ENCODE measurements at regions not wholly inside any gene's neighbourhood (a gene's known extent, or its start where the extent isn't known, plus 50 kb on each side); places are given as distances from the start of the nearest gene placed in this dataset.
"Not testable (repeated sequence)": the region's sequence is repeated elsewhere in the genome, so short reads cannot be mapped to it uniquely, and the experiment has no call there.

DNA sequence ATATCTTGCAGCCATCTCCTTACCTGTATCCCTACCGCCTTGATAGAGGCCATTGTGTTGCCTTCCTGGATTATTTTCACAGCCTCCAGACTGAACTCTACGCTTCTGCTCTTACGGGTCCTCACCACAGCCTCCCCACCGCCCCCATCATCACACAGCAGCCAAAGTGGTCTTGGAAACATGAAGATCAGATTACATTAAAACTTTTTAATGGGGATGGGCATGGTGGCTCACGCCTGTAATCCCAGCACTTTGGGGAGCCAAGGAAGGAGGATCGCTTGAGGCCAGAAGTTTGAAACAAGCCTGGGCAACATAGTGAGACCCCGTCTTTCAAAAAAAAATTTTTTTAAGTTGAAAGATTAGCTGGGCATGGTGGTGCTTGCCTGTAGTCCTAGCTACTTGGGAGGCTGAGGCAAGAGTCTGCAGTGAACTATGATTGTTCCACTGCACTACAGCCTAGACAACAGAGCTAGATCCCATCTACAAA is 150.5 kb downstream of the NPIPB5 start:
- H3K79me2 ChIP-seq (ENCODE audit: insufficient read depth, low read depth): no peaks in the 10 kb centered on the region
- H3K27ac ChIP-seq: no peak overlapping the region
- no peak overlapping the region for H2AFZ ChIP-seq (ENCODE audit: low read depth)
- H3K4me1 ChIP-seq (ENCODE audit: low read depth, poor library complexity, severe bottlenecking): no peaks in the 10 kb centered on the region
- H3K4me2 ChIP-seq: no peak overlapping the region
- H3K4me3 ChIP-seq (IDR thresholded peaks at IDR 0.05; ENCODE audit: insufficient read depth, low read depth, low read length): no peak overlapping the region
- H3K36me3 ChIP-seq (ENCODE audit: insufficient read depth): no peaks in the 10 kb centered on the region
- no peaks in the 10 kb centered on the region for H3K27me3 ChIP-seq (ENCODE audit: insufficient read depth, low read depth)
- H4K20me1 ChIP-seq (ENCODE audit: insufficient read depth): no peaks in the 10 kb centered on the region
- TF ChIP-seq, protein P1, sequence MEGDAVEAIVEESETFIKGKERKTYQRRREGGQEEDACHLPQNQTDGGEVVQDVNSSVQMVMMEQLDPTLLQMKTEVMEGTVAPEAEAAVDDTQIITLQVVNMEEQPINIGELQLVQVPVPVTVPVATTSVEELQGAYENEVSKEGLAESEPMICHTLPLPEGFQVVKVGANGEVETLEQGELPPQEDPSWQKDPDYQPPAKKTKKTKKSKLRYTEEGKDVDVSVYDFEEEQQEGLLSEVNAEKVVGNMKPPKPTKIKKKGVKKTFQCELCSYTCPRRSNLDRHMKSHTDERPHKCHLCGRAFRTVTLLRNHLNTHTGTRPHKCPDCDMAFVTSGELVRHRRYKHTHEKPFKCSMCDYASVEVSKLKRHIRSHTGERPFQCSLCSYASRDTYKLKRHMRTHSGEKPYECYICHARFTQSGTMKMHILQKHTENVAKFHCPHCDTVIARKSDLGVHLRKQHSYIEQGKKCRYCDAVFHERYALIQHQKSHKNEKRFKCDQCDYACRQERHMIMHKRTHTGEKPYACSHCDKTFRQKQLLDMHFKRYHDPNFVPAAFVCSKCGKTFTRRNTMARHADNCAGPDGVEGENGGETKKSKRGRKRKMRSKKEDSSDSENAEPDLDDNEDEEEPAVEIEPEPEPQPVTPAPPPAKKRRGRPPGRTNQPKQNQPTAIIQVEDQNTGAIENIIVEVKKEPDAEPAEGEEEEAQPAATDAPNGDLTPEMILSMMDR (conservative IDR thresholded peaks at IDR 0.05; ENCODE audit: low read depth, low read length): no peak
- H3K9ac ChIP-seq: no peak overlapping the region

- not testable (repeated sequence) for H3K79me2 ChIP-seq (ENCODE audit: insufficient read depth, low read depth); H3K36me3 ChIP-seq (ENCODE audit: insufficient read depth); H3K27ac ChIP-seq; H3K9ac ChIP-seq; H3K27me3 ChIP-seq (ENCODE audit: insufficient read depth, low read depth); H3K4me3 ChIP-seq (IDR thresholded peaks at IDR 0.05; ENCODE audit: insufficient read depth, low read depth, low read length); H2AFZ ChIP-seq (ENCODE audit: low read depth); H4K20me1 ChIP-seq (ENCODE audit: insufficient read depth); H3K4me2 ChIP-seq; H3K4me1 ChIP-seq (ENCODE audit: low read depth, poor library complexity, severe bottlenecking)
Observed at GRCh38 chr16:22662958-22663357, 151.0 kb upstream of the HS3ST2 start.

- no peak overlapping the region for H3K9ac ChIP-seq
- H3K4me1 ChIP-seq (ENCODE audit: low read depth, poor library complexity, severe bottlenecking): no peaks in the 10 kb centered on the region
- TF ChIP-seq, protein P1 (conservative IDR thresholded peaks at IDR 0.05; ENCODE audit: low read depth, low read length): no peak
- no peak overlapping the region for H3K27ac ChIP-seq
- H4K20me1 ChIP-seq (ENCODE audit: insufficient read depth): no peaks in the 10 kb centered on the region
- H3K4me2 ChIP-seq: no peak overlapping the region
- no peaks in the 10 kb centered on the region for H3K27me3 ChIP-seq (ENCODE audit: insufficient read depth, low read depth)
- H3K79me2 ChIP-seq (ENCODE audit: insufficient read depth, low read depth): no peaks in the 10 kb centered on the region
- no peak overlapping the region for H3K4me3 ChIP-seq (IDR thresholded peaks at IDR 0.05; ENCODE audit: insufficient read depth, low read depth, low read length)
- H3K36me3 ChIP-seq (ENCODE audit: insufficient read depth): no peaks in the 10 kb centered on the region
- H2AFZ ChIP-seq (ENCODE audit: low read depth): no peak overlapping the region
Observed at GRCh38 chr16:22663389-22664064, 150.4 kb upstream of the HS3ST2 start.

DNA sequence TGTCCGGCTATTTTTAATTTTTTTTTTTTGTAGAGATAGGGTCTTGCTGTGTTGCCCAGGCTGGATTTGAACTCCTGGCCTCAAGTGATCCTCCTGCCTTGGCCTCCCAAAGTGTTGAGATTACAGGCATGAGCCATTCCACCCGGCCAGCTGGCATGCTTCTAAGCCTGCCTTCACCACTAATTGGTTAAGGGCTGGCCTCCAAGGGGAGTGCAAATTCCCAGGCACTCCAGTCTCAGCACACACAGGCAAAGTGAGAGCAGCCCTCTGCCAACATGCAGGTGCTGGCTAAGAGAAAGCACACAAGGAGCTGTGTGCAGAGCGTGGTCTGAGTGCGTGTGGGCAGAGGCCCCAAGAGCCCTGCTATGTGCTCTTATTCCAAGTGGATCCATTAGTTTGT is 149.8 kb upstream of the HS3ST2 start:
- TF ChIP-seq, protein P1 (conservative IDR thresholded peaks at IDR 0.05; ENCODE audit: low read depth, low read length): no peak
- H4K20me1 ChIP-seq (ENCODE audit: insufficient read depth): no peaks in the 10 kb centered on the region

DNA sequence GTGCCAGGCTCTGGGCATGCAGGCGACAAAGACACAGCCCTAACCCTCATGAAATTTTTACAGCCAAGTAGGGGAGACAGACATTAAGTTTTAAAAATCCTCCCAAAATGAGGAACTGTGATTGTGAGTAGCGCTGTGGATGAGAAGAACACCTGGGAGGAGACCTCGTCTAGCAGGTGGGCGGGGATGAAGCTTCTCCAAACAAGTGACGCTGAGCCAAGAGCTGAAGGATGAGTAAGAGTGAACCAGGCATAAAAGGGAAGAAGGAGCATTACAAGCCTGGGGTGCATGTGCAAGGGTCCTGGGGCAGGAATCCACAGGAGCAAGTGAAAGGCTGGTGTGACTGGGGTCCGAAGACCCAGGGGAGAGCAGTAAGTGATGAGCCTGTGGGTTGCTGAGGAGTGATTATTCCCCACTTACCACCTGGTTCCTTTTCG is 149.4 kb upstream of the HS3ST2 start:
- no peak overlapping the region for H3K9ac ChIP-seq
- no peak overlapping the region for H3K4me2 ChIP-seq
- H2AFZ ChIP-seq (ENCODE audit: low read depth): no peak overlapping the region
- H3K4me1 ChIP-seq (ENCODE audit: low read depth, poor library complexity, severe bottlenecking): no peaks in the 10 kb centered on the region
- TF ChIP-seq, protein P1 (conservative IDR thresholded peaks at IDR 0.05; ENCODE audit: low read depth, low read length): no peak
- no peaks in the 10 kb centered on the region for H4K20me1 ChIP-seq (ENCODE audit: insufficient read depth)
- no peaks in the 10 kb centered on the region for H3K36me3 ChIP-seq (ENCODE audit: insufficient read depth)
- no peaks in the 10 kb centered on the region for H3K79me2 ChIP-seq (ENCODE audit: insufficient read depth, low read depth)
- no peaks in the 10 kb centered on the region for H3K27me3 ChIP-seq (ENCODE audit: insufficient read depth, low read depth)
- H3K27ac ChIP-seq: no peak overlapping the region
- H3K4me3 ChIP-seq (IDR thresholded peaks at IDR 0.05; ENCODE audit: insufficient read depth, low read depth, low read length): no peak overlapping the region

More for the DNA sequence above, 149.8 kb upstream of the HS3ST2 start:
- no peaks in the 10 kb centered on the region for H3K27me3 ChIP-seq (ENCODE audit: insufficient read depth, low read depth)
- H3K4me2 ChIP-seq: no peak overlapping the region
- no peaks in the 10 kb centered on the region for H3K36me3 ChIP-seq (ENCODE audit: insufficient read depth)
- no peak overlapping the region for H3K9ac ChIP-seq
- H3K79me2 ChIP-seq (ENCODE audit: insufficient read depth, low read depth): no peaks in the 10 kb centered on the region
- no peak overlapping the region for H2AFZ ChIP-seq (ENCODE audit: low read depth)
- no peaks in the 10 kb centered on the region for H3K4me1 ChIP-seq (ENCODE audit: low read depth, poor library complexity, severe bottlenecking)
- no peak overlapping the region for H3K4me3 ChIP-seq (IDR thresholded peaks at IDR 0.05; ENCODE audit: insufficient read depth, low read depth, low read length)
- H3K27ac ChIP-seq: no peak overlapping the region

Measured in KMS-11 (cell line).